ENCODE measurements at regions not wholly inside any gene's neighbourhood (a gene's known extent, or its start where the extent isn't known, plus 50 kb on each side); places are given as distances from the start of the nearest gene placed in this dataset.

GRCh38 chr13:55440465-55441085 lies 1700.1 kb upstream of the PRR20A start:
- TF ChIP-seq POLR2A (IDR thresholded peaks at IDR 0.05), result no peak
- no peak for TF ChIP-seq EP300 (IDR thresholded peaks at IDR 0.05)

Measured in stomach (tissue), 4 donors.